PFSK-1 (cell line): ENCODE measurements at regions not wholly inside any gene's neighbourhood (a gene's known extent, or its start where the extent isn't known, plus 50 kb on each side); places are given as distances from the start of the nearest gene placed in this dataset.

Experiments used
- POLR2AphosphoS5 ChIP-seq: IDR thresholded peaks from 2 replicates; pipeline ENCODE4 v1.6.1; 2012; ENCODE audit warnings: low read depth, mild to moderate bottlenecking, control low read depth, low read length, moderate library complexity
- REST ChIP-seq, 2 experiments: IDR thresholded peaks; 2 replicates each; pipeline versions ENCODE4 v1.6.1 to v1.8.0; 2011 to 2012; ENCODE audit warnings: low read depth in 2 of 2, low read length in 2 of 2, control low read depth in 1 of 2, inconsistent platforms in 1 of 2, mild to moderate bottlenecking in 1 of 2, moderate library complexity in 1 of 2; ENCODE audit not compliant: insufficient read depth in 1 of 2
- SIN3A ChIP-seq: IDR thresholded peaks from 2 replicates; pipeline ENCODE4 v1.6.1; 2012; ENCODE audit warnings: mild to moderate bottlenecking, low read length, moderate library complexity, borderline replicate concordance; ENCODE audit not compliant: insufficient read depth
- TAF1 ChIP-seq: IDR thresholded peaks from 2 replicates; pipeline ENCODE4 v1.6.1; 2012; ENCODE audit warnings: low read length, control low read depth, borderline replicate concordance; ENCODE audit not compliant: insufficient read depth

GRCh38 chr13:81318231-81319019 is 977.5 kb upstream of the SPRY2 start:
- TF ChIP-seq POLR2AphosphoS5 (no peak), REST (IDR thresholded peaks at IDR 0.05; ENCODE audit: insufficient read depth in 1 of 2, low read depth in 2 of 2, low read length in 2 of 2) (no peak), SIN3A (no peak), TAF1 (no peak)
